Colonic mucosa (tissue), 4 donors: ENCODE measurements at regions not wholly inside any gene's neighbourhood (a gene's known extent, or its start where the extent isn't known, plus 50 kb on each side); places are given as distances from the start of the nearest gene placed in this dataset.

Experiments
- DNase-seq: peaks from one replicate; pipeline ENCODE4 v3.0.0-alpha.2; 2020
- H3K27ac ChIP-seq: fragments of 200-600 bp; one replicate; pipeline ENCODE4 v1.8.0; 2021
- H3K27me3 ChIP-seq: fragments of 200-600 bp; one replicate; pipeline ENCODE4 v1.8.0; 2021
- H3K36me3 ChIP-seq: fragments of 200-600 bp; one replicate; pipeline ENCODE4 v1.8.0; 2021
- H3K4me1 ChIP-seq: fragments of 200-600 bp; one replicate; pipeline ENCODE4 v1.8.0; 2021; ENCODE audit warnings: mild to moderate bottlenecking
- H3K4me3 ChIP-seq: fragments of 200-600 bp; one replicate; pipeline ENCODE4 v1.8.0; 2021
- H3K9ac ChIP-seq, 2 donors: one replicate each; pipeline ENCODE4 v1.7.0; 2013; ENCODE audit warnings: control low read depth in 2 of 2, low read depth in 2 of 2, low read length in 2 of 2
- H3K9me3 ChIP-seq: fragments of 200-600 bp; one replicate; pipeline ENCODE4 v1.8.0; 2021
- intact Hi-C: fragments of 100-400 bp; cut with DNase I; formaldehyde crosslinking; loops from one replicate; pipeline ENCODE4 v1.14.1; 2022
- TF ChIP-seq, protein P1 (sequence below): fragments of 200-600 bp; IDR thresholded peaks from one replicate; pipeline ENCODE4 v1.8.0; 2022; ENCODE audit warnings: antibody characterized with exemption, mild to moderate bottlenecking
- donor health status: healthy.
- donor health status: DM: no; HTN: no; CAD: no.
- donor health status: DM: no; HTN: no; CAD: no.

DNA sequence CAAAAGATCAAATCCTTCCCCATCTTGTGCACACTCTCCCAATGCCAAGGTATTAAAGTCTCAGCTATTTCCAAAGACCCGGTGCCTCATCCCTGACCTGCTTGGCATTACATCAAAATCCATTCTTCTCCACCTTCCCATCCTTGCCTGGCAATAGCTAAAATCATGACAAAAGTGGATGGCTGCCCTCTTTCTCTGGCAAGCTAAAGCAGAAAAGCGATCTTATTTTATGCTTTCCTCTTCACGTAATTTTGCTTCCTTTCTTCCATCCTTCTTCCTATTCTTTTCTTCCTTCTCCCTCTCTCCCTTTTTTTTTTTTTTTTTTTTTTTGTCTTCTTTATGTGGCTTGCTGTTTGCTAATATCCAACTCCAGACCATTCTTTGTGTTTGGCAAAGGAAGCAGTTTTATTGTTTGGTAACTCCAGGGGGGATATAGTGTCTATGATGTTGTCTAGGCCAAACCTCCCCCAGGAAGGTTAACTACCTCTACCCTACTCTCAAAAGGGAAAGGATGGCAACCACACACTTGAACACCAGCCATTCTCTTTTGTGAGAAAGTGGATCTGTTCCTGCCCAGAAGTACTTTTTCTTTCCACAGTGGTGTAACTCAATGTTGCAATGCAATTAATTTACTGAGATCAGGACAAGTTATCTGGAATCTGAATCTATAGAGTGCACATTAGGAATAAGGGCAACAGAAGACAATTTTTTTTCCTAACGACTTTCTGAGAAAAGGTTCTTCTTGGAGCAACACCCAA is 120.9 kb upstream of the TMEM161B start:
- no peak overlapping the region for H3K4me3 ChIP-seq
- no peaks in the 10 kb centered on the region for H3K27me3 ChIP-seq
- DNase-seq = no peak
- no peaks in the 10 kb centered on the region for H3K9me3 ChIP-seq
- intact Hi-C loops = no loop called here
- H3K36me3 ChIP-seq = no peaks in the 10 kb centered on the region
- no peaks in the 10 kb centered on the region for H3K4me1 ChIP-seq
- no peak overlapping the region for H3K27ac ChIP-seq
- TF ChIP-seq, protein P1, sequence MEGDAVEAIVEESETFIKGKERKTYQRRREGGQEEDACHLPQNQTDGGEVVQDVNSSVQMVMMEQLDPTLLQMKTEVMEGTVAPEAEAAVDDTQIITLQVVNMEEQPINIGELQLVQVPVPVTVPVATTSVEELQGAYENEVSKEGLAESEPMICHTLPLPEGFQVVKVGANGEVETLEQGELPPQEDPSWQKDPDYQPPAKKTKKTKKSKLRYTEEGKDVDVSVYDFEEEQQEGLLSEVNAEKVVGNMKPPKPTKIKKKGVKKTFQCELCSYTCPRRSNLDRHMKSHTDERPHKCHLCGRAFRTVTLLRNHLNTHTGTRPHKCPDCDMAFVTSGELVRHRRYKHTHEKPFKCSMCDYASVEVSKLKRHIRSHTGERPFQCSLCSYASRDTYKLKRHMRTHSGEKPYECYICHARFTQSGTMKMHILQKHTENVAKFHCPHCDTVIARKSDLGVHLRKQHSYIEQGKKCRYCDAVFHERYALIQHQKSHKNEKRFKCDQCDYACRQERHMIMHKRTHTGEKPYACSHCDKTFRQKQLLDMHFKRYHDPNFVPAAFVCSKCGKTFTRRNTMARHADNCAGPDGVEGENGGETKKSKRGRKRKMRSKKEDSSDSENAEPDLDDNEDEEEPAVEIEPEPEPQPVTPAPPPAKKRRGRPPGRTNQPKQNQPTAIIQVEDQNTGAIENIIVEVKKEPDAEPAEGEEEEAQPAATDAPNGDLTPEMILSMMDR = no peak
- H3K9ac ChIP-seq = no peak overlapping the region

DNA sequence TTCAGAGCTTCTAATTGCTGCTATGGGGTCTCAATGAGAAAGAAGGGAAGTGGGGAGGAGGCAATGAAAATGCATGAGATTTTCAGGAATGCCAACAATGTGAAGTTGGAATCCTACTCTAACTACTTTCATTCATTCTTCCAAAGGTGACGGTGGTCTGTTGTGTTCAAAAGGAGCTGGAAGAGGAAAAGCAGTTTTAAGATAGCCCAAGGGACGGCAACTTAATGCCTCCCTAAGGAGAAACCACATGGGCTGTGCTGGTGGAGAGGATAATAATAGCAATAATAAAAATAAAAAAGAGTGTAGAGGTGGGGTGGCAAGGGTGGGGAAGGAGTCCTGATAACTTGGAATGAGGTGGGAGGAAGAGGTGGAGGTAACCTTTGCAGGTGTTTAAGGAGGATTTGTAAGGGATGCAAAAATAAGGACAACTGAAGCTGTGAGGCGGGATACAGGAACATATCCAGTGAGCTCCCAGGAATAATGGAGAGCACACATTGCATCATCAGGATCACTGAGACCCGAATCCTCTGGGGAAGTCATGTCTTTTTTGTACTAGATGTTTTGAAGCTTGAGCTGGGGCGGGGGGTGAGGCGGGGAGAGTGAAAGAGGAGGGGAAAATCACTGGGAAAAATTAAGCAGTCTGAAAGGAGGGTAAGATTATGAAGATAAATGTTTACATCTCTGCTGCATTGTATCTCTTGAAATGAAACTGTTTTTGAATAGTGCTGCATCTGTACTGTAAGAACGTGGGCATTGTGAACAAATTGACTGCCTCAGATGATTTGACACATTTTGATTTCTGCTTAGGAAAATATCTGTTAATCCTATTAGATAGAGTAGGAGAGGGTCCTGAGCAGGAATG is 120.1 kb upstream of the TMEM161B start:
- intact Hi-C loops = no loop called here
- Histone ChIP-seq H3K9me3 (no peaks in the 10 kb centered on the region), H3K36me3 (no peaks in the 10 kb centered on the region), H3K27me3 (no peaks in the 10 kb centered on the region), H3K4me3 (no peak overlapping the region), H3K27ac (no peak overlapping the region), H3K4me1 (no peaks in the 10 kb centered on the region), H3K9ac (no peak overlapping the region)
- TF ChIP-seq, protein P1 = no peak
- no peak for DNase-seq

DNA sequence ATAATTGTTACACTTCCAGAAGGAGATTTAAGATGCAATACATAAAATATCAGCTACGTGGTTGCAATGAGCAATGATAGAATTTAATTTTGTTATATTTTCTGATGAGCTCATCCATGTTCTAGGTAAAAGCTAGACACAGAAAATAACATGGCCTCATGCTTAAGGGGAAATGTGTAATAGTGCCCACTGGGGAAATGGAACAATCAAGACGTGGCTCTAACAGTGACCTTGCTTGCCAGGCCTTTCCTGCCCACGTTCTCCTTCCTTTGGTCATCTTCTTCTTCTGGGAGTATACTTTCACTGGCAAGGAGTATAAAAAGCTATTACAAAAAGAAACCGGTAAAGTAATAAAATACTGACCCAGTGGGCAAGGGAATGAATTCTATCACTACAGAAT is 116.2 kb upstream of the TMEM161B start:
- H3K9me3 ChIP-seq = no peaks in the 10 kb centered on the region
- intact Hi-C loops = no loop called here
- no peaks in the 10 kb centered on the region for H3K27me3 ChIP-seq
- H3K27ac ChIP-seq = no peak overlapping the region
- no peak overlapping the region for H3K9ac ChIP-seq
- no peaks in the 10 kb centered on the region for H3K36me3 ChIP-seq
- H3K4me1 ChIP-seq = no peaks in the 10 kb centered on the region
- TF ChIP-seq, protein P1 = no peak
- no peak for DNase-seq
- no peak overlapping the region for H3K4me3 ChIP-seq

- Histone ChIP-seq H3K9me3 (no peaks in the 10 kb centered on the region), H3K9ac (no peak overlapping the region), H3K4me3 (no peak overlapping the region), H3K4me1 (no peaks in the 10 kb centered on the region), H3K27me3 (no peaks in the 10 kb centered on the region), H3K27ac (no peak overlapping the region), H3K36me3 (no peaks in the 10 kb centered on the region)
- TF ChIP-seq, protein P1 = no peak
- DNase-seq = no peak
- intact Hi-C loops = no loop called here
Measured at GRCh38 chr5:88380332-88380731, 111.7 kb upstream of the TMEM161B start.

- no peaks in the 10 kb centered on the region for H3K36me3 ChIP-seq
- H3K27ac ChIP-seq = no peak overlapping the region
- intact Hi-C loops = no loop called here
- no peaks in the 10 kb centered on the region for H3K4me1 ChIP-seq
- no peak overlapping the region for H3K4me3 ChIP-seq
- H3K27me3 ChIP-seq = no peaks in the 10 kb centered on the region
- H3K9ac ChIP-seq = no peak overlapping the region
- no peaks in the 10 kb centered on the region for H3K9me3 ChIP-seq
- no peak for DNase-seq
- TF ChIP-seq, protein P1 = no peak
Measured at GRCh38 chr5:88377705-88378656, 109.3 kb upstream of the TMEM161B start.
